Right cardiac atrium (tissue), 5 donors: ENCODE measurements at regions not wholly inside any gene's neighbourhood (a gene's known extent, or its start where the extent isn't known, plus 50 kb on each side); places are given as distances from the start of the nearest gene placed in this dataset.

Experiments
- ATAC-seq, 2 donors: fragments of 200-7000 bp; cut with Tn5 transposase; one replicate each; pipeline versions ENCODE4 v1.8.0 to v1.9.1; 2020; ENCODE audit warnings: moderate library complexity in 2 of 2, mild to moderate bottlenecking in 1 of 2
- DNase-seq, 3 donors: peaks; one replicate each; pipeline ENCODE4 v3.0.0-alpha.2; 2020
- H3K27ac ChIP-seq: one replicate; pipeline ENCODE4 v1.5.1; 2013; ENCODE audit warnings: mild to moderate bottlenecking, low read length, control low read depth, moderate library complexity
- H3K27me3 ChIP-seq: one replicate; pipeline ENCODE4 v1.6.1; 2013; ENCODE audit not compliant: control insufficient read depth, insufficient read depth
- H3K4me1 ChIP-seq: one replicate; pipeline ENCODE4 v1.6.1; 2013; ENCODE audit warnings: low read length; ENCODE audit not compliant: control insufficient read depth, insufficient read depth
- H3K4me3 ChIP-seq: one replicate; pipeline ENCODE4 v1.5.1; 2013; ENCODE audit warnings: low read length, control low read depth
- H3K9me3 ChIP-seq: one replicate; pipeline ENCODE4 v1.6.1; 2013; ENCODE audit warnings: low read length; ENCODE audit not compliant: control insufficient read depth
- WGBS: extraction: QIAGEN DNeasy Blood & Tissue Kit; methylation state at CpG from one replicate; pipeline ENCODE4 v1.1.7; 2013; 5-methylcytosine and 5-hydroxymethylcytosine counted together
- intact Hi-C, 4 donors: fragments of 100-400 bp; cut with DNase I; formaldehyde crosslinking; loops; one replicate each; pipeline versions ENCODE4 v1.11.0 to v1.14.0; 2022 to 2023
- donor health status: healthy with polysubstance abuse.
- donor health status: DM: no; HTN: yes; CAD: no.
- donor health status: DM: no; HTN: no; CAD: no.
- donor health status: DM: no; HTN: yes; CAD: no; lungs with severe emphysema.
- donor health status: DM: yes; HTN: yes; CAD: no.

DNA sequence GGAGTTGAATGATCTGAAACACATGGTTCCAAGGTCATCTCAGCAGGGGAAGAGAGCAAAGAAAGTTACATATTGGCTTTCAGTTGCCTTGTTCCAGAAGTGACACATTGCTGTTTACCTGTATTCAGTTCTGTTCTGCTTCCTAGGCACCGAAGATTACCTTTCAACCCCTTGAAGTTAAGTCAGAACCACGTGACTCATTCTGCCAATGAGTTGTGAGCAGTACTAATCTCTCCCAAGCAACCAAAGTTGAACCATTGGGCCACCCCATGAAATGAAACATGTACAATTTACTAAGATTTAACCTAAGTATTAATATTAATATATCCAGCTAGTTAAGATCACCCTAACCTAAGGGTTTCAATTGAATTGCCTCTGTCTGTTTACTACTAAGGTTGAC, 439.2 kb upstream of the MAF start:
- H3K27ac ChIP-seq, result no peak overlapping the region
- H3K4me1 ChIP-seq, result no peaks in the 10 kb centered on the region
- intact Hi-C loops, result no loop called here
- DNase-seq (no peak), ATAC-seq (no peak)
- H3K9me3 ChIP-seq, result peaks cover 2% of the 10 kb centered on the region
- WGBS, result 82% methylated on average over 2 of the region's 2 CpGs
- H3K4me3 ChIP-seq, result no peak overlapping the region
- H3K27me3 ChIP-seq, result no peaks in the 10 kb centered on the region

DNA sequence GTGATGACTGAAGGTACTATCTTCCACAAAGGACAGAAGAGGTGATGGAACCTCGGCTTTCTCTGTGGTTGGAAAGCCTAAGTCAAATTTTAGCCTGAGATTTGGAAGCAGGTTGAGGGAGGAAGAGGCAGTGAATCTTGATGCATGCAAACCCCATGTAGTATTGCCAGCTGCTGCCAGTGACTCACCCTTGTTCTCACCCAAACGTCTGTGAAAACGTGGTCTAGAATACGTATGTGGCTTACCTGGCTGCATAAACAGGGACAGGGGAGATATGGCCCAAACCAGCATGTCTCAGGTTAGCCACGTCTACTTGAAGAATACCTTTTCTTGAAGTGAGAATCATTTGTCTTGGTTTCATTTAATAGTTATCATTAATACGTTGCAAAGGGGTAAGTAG, 438.0 kb upstream of the MAF start:
- 80% methylated on average over 6 of the region's 6 CpGs for WGBS
- H3K27me3 ChIP-seq, result no peaks in the 10 kb centered on the region

DNA sequence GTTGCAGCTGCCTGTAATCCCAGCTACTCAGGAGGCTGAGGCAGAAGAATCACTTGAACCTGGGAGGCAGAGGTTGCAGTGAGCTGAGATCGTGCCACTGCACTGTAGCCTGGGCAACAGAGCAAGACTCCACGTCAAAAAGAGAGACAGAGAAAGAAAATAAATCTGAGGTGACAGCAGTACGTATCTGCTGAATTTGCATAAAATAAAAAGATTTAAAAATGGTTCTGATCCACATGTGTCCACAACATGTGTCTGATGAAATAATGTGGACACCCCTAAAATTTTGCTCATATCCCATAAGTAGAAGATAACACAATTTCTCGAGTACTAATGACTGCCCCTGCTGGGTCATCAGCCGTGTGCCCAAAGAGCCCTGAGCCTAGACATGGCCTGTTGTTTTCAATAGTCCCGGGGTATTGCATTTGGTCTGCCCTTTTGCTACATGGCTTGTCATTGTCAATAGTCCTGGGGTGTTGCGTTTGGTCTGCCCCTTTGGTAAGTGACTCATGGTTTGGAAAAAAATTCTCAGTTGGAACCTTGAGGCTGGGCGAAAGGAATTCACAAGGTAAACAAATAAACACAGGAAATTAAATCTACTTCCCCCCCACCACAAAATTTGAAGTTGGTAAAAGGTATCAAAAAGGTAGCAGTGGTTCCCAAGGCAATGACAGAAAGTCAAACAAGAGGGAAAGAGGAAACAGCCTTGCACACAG, 434.6 kb upstream of the MAF start:
- Histone ChIP-seq H3K4me1 (no peaks in the 10 kb centered on the region), H3K4me3 (no peak overlapping the region), H3K27me3 (no peaks in the 10 kb centered on the region), H3K9me3 (peaks cover 2% of the 10 kb centered on the region), H3K27ac (no peak overlapping the region)
- WGBS, result 89% methylated on average over 8 of the region's 8 CpGs
- intact Hi-C loops, result no loop called here
- DNase-seq, result no peak
- ATAC-seq, result no peak

More for the DNA sequence above, 438.0 kb upstream of the MAF start:
- H3K4me1 ChIP-seq, result no peaks in the 10 kb centered on the region
- ATAC-seq, result no peak
- intact Hi-C loops, result no loop called here
- H3K27ac ChIP-seq, result no peak overlapping the region
- peaks cover 2% of the 10 kb centered on the region for H3K9me3 ChIP-seq
- no peak overlapping the region for H3K4me3 ChIP-seq
- no peak for DNase-seq

DNA sequence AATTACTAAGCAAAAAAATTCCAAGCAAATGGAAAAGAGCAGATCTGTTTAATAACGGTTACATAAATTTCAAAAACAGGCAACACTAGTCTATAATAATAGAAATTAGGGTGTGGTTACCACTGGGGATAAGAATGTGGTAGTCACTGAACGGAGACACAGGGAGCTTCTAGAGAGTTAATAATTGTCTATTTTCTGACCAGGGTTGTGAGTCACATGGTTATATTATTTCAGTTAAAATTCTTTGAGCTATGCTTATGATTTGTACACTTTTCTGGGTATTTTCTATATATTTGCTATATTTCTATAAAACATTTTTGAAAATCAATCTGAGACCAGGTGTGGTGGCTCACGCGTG, 433.9 kb upstream of the MAF start:
- H3K9me3 ChIP-seq, result no peaks in the 10 kb centered on the region
- intact Hi-C loops, result no loop called here
- H3K4me1 ChIP-seq, result no peaks in the 10 kb centered on the region
- no peaks in the 10 kb centered on the region for H3K27me3 ChIP-seq
- DNase-seq, result no peak
- no peak overlapping the region for H3K27ac ChIP-seq
- 89% methylated on average over 4 of the region's 4 CpGs for WGBS
- no peak overlapping the region for H3K4me3 ChIP-seq
- ATAC-seq, result no peak

DNA sequence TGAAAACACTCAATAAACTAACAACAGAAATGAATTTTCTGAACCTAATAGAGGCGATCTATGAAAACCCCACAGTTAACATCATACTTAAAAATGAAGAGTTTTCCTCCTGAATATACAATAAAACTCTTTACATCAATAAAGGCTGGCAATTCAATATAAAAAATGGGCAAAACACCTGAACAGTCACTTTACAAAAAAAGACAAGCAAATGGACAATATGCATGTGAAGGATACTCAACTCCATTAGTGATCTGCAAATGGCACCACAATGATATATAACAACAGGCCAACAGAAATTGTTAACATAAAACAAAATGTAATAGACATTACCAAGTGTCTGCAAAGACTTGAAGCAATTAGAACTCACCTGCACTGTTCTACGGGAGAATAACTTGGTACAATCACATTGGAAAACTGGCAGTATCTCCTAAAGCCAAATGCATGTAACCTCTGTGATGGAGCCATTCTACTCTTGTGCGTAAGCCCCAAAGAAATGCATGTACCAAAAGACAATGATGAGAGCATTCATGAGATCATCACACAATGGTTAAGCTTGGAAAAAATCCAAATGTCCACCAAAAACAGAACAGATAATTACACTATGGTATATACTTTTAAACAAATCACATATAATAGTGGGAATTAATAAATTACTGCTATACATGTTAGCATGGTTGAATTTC, 433.4 kb upstream of the MAF start:
- Histone ChIP-seq H3K27me3 (no peaks in the 10 kb centered on the region), H3K4me1 (no peaks in the 10 kb centered on the region), H3K4me3 (no peak overlapping the region), H3K27ac (no peak overlapping the region), H3K9me3 (no peaks in the 10 kb centered on the region)
- no peak for ATAC-seq
- no peak for DNase-seq
- intact Hi-C loops, result no loop called here
- WGBS, result 97% methylated on average over 3 of the region's 3 CpGs

DNA sequence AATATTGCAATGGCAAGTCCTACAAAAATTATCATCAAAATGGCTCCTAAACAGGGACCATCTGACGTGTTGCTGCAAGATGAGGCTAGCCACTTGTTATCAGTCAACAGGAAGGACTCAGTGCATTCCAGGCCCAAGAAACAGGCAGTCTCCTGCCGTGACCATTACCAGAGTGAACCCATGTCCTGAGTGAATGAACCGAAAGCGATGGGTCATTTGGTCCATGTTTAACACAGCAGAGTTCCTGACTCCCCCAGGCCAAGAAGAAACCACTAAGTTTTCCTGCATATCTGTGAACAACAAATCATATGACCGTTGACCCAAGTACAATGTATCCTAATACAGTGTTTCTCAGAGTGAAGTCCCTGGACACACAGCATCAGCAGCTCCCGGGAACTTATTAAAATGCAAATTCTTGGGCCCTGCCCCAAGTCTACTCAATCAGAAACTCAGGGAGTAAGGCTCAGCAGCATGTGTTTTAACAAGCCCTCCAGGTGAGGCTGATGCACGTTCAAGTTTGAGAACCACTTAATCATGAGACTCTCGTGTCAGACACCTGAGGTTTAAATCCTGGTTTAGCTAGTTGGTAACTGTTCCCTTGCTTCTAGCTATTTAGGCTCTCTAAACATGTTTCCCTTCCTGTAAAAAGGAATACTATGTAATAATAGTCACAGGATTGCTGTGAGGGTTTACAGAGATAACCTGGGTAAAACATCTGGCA, 429.4 kb upstream of the MAF start:
- intact Hi-C loops, result no loop called here
- Histone ChIP-seq H3K27ac (no peak overlapping the region), H3K27me3 (no peaks in the 10 kb centered on the region), H3K4me1 (no peaks in the 10 kb centered on the region), H3K4me3 (no peak overlapping the region), H3K9me3 (no peaks in the 10 kb centered on the region)
- 91% methylated on average over 8 of the region's 8 CpGs for WGBS
- DNase-seq, result no peak
- ATAC-seq, result no peak

GRCh38 chr16:80029381-80029630, 428.8 kb upstream of the MAF start:
- Histone ChIP-seq H3K4me1 (no peaks in the 10 kb centered on the region), H3K9me3 (no peaks in the 10 kb centered on the region), H3K27ac (no peak overlapping the region), H3K27me3 (no peaks in the 10 kb centered on the region), H3K4me3 (no peak overlapping the region)
- intact Hi-C loops, result no loop called here
- no peak for DNase-seq
- WGBS, result 71% methylated on average over 2 of the region's 2 CpGs
- no peak for ATAC-seq

DNA sequence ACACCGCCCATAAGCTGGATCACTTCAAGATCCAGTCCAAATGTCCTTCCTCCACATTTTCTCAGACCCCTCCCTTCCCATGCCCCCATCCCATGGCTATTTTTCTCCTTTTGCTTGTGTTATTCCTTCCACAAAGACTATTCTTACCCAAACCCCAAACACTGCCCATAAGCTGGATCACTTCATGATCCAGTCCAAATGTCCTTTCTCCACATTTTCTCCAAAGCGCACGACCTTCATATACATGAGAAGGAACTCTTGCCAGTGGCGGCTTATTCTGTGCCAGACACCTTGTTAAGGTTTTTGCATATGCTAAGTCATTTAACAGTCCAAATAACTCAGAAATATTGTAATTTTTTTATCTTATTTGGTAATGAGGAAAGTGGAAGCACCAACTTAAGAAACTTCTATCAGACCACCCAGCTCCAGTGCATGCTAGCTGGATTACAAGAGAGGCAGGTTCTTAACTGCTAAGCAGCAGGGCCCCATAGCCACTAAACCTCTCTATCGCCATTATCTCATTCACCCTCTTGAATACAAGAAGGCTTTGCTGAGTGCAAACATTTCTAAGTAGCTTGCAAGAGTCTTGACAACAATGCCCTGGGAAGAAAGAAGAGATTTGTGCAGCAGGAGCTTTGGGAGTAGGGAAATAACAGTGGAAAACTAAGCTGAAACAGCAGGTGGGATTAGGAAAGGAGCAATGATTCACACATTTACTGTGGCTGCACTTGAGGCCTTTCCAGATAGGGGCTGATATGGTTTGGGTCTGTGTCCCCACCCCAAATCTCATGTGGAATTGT, 428.2 kb upstream of the MAF start:
- H3K4me1 ChIP-seq, result no peaks in the 10 kb centered on the region
- H3K9me3 ChIP-seq, result no peaks in the 10 kb centered on the region
- ATAC-seq, result no peak
- H3K4me3 ChIP-seq, result no peak overlapping the region
- DNase-seq, result no peak
- WGBS, result 90% methylated on average over 5 of the region's 5 CpGs
- H3K27ac ChIP-seq, result no peak overlapping the region
- intact Hi-C loops, result no loop called here
- no peaks in the 10 kb centered on the region for H3K27me3 ChIP-seq

DNA sequence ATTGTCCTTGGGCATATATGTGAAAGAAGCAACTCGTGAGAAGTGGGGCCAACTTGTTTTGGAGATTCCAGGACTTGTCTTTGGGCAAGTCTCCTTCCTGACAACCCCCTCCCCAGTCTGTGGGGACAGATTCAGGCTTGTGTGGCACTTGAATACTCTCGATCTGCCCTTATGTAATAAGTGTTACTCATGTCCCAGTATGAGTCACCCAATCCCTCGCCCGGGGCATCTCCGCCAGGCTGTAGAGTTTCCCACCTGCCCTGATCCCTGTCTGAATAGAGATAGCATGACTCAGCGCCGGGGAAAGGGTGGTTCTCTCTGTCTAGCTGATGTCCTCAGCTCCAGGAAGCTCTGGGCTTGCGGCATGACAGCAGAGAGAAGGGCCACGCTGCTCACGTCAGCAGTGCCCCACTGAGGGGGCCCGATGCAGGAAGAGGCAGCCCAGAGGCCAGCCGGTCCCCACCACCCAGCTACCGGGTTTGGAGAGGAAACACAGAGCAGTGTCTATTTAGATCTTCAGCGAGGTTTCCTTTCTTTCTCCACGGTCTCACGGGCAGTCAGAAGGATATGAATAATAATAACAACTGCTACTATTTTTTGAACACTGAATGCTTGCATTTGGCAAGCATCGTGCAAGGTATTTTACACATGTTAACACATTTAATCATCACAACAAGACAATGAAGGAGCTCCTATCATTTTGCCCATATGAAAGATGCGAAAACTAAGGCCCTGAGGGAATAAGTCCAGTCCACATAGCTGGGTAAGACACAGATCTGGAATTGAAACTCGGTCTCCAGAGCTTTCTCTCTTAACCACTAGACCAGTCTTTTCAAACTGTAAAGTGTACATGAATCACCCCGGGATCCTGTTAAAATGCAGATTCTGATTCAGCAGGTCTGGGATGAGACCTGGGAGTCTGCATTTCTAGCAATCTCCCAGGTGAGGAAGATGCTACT, 426.7 kb upstream of the MAF start:
- Histone ChIP-seq H3K27me3 (no peaks in the 10 kb centered on the region), H3K27ac (no peak overlapping the region), H3K4me3 (no peak overlapping the region), H3K9me3 (no peaks in the 10 kb centered on the region), H3K4me1 (no peaks in the 10 kb centered on the region)
- ATAC-seq (peak; percentile 72 to 98), DNase-seq (peak; percentile 61 to 68 (median 67))
- 45% methylated on average over 20 of the region's 20 CpGs for WGBS
- intact Hi-C loops, result no loop called here

- 91% methylated on average over 4 of the region's 4 CpGs for WGBS
These were observed 424.7 kb upstream of the MAF start for GRCh38 chr16:80025236-80025635.

More at GRCh38 chr16:80025236-80025635, 424.7 kb upstream of the MAF start:
- intact Hi-C loops, result no loop called here
- H3K4me1 ChIP-seq, result no peaks in the 10 kb centered on the region
- H3K27me3 ChIP-seq, result no peaks in the 10 kb centered on the region
- H3K27ac ChIP-seq, result no peak overlapping the region
- no peak for ATAC-seq
- H3K4me3 ChIP-seq, result no peak overlapping the region
- DNase-seq, result no peak
- no peaks in the 10 kb centered on the region for H3K9me3 ChIP-seq
